Posterior vena cava (tissue), 2 donors: ENCODE measurements at regions not wholly inside any gene's neighbourhood (a gene's known extent, or its start where the extent isn't known, plus 50 kb on each side); places are given as distances from the start of the nearest gene placed in this dataset.
"Not testable (repeated sequence)": the region's sequence is repeated elsewhere in the genome, so short reads cannot be mapped to it uniquely, and the experiment has no call there.

Source experiments
- DNase-seq: peaks from one replicate; pipeline ENCODE4 v3.0.0-alpha.2; 2020; ENCODE audit warnings: low spot score
- intact Hi-C, 2 donors: fragments of 100-400 bp; cut with DNase I; formaldehyde crosslinking; loops; one replicate each; pipeline versions ENCODE4 v1.14.1 to v1.14.2; 2022 to 2023
- donor health status: DM: yes; HTN: yes; CAD: no.
- donor health status: DM: yes; HTN: yes; CAD: no.

DNA sequence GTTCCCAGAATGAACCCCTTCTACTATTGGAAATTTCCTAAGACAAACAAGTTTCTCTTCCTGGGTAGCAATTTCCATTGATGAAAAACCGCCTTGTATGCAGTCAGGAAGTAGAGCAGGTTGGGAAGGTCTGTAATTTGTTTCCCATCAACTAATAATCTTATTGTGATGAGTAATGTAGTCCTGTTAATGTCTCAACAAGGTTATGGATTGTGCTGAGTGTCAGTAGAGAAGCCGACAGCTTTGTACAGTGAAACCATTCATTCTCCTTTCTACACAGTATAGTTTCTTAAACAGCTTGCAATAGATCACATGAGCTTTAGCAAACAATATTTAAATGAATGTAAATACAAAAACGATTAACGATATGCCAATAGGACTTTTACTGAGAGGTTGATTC is 355.4 kb upstream of the WWC1 start:
- intact Hi-C loops = no loop called here
- no peak for DNase-seq

DNA sequence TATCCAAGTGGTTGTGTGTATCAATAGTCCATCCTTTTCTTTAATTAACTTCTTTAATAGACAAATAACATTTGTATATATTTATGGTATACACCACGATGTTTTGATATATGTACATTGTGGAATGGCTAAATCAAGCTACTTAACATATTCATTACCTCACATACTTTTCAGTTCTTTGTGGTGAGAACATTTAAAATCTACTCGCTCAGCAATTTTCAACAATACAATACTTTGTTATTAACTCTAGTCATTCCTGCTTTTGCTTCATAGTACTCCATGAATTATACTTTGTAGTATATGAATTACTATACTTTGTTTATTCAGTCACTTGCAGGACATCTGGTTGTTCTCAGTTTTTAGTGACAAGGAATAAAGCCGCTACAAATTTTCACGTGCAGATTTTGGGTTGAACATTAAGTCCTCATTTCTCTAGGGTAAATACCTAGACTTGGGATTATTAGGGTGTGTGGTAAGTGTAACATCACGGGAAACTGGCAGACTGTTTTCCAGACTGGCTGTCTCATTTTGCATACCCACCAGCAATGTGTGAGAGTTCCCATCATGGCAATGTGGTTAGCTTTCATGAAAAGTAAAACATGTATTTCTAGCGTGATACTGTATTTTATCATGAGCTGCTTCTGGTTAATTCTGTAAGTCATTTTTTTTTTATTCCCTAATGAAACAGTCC is 354.4 kb upstream of the WWC1 start:
- intact Hi-C loops = no loop called here
- DNase-seq = no peak

DNA sequence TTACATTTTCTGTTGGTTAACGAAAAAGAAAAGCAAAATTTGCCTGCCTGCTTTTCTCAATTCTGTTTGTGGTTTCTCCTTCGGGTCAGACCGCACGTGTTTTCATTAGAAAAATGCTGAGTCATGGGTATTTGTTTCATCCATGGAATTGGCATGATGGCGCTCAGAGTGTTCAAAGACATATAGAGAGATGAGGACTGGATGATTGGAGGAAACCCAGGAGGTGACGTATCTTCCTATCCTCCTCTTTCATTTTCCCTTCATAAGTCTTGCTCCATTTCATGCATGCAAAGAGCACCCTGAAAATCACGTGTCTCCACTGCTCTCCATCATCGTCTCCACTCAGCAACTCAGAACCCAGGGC is 353.8 kb upstream of the WWC1 start:
- DNase-seq = no peak
- intact Hi-C loops = no loop called here

DNA sequence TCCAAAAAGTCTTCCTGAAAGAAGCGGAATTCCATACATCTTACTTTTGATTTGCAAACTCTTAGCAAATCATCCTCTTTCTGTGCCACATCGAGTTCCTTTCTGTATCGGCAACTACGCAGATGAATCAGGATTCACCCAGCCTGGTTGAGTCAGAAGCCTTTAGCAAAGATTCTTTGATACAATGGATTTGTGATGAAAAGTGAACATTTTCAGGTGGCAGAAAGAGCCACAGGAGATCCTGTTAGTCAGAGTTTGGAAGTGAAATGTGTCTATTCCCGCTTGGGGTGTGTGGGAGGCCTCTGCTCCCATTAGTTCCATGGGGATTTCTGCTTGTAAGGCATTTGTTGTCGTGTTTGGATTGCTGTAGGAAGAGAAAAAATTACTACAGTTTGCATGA is 351.8 kb upstream of the WWC1 start:
- DNase-seq = no peak
- intact Hi-C loops = no loop called here

DNA sequence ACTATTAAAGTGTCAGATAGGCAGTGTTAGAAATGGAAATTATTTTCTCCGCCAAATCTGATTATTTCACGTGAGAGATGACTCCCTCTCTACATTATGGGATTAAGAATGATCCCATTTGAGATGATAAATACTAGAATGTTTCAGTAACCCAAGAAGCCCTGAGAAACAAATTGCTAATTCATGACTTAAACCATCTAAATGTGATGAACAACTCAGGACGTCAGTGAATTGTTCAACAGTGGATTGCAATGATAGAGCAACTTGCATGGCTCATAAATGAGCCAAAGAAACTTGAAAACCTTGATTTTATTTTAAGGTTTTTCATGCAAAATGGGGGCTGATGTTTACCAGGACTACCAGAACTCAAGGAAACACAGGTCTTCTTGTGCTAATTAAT is 350.5 kb upstream of the WWC1 start:
- DNase-seq = no peak
- intact Hi-C loops = no loop called here

DNA sequence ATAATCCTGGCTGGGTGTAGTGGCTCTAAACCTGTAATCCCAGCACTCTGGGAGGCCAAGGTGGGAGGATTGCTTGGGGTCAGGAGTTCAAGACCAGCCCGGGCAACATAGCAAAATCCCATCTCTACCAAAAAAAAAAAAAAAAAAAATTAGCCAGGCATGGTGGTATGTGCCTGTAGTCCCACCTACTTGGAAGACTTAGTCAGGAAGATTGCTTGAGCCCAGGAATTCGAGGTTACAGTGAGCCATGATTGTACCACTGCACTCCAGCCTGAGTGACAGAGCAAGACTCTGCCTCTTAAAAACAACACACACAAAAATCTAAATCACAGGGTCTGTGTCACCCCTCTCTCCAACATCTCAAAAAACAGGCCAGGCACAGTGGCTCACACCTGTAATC is 349.9 kb upstream of the WWC1 start:
- DNase-seq, intact Hi-C loops: not testable (repeated sequence)

DNA sequence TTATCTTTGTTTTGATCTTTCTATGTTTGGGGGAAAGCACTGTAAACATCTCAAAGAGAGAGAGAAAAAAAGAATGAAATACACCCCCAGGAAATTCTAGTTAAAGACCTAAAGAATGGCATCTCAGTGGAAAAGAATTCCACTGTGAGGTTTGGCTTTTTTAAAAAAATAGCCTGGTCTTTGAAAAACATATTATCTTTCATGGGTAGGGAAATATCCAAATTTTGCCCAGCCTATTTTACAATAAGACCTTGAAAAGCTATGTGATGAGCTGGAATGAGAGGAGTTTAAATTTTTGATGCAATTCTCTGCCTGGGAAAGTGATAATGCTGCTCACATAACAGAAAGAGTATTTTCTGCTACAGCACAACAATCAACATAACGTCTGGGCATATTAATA is 348.1 kb upstream of the WWC1 start:
- intact Hi-C loops = no loop called here
- no peak for DNase-seq

DNA sequence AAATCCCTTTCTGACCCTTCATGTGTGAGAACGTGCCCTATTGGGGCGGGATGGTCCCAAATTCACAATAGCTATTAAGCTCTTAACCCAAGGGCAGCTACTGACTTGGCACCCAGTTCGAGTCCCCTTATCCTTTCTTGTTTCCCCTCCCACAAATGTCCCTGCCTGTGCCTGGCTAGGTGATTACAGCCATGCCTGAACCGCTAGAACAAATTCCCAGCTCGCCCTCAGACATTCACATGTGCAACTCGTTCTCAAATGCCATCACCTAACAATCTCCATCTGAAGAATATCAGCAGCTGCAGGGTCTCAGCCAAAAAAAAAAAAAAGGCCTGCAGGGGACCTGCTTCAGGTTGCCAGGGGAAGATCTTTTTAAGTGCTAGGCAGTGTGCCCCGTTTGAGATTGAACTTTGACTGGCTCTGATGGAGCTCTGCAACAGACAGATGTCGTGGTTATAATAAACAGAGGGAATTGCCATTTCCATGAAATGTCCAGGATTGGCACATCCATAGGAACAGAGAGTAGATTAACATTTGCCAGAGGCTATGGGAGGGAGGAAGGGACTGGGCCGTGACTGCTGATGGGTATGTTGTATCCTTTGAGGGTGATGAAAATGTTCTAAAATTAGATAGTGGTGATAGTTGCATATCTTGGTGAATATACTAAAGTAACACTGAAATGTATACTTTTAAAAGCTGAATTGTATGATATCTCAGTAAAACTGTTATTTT is 347.2 kb upstream of the WWC1 start:
- intact Hi-C loops = no loop called here
- DNase-seq = no peak

DNA sequence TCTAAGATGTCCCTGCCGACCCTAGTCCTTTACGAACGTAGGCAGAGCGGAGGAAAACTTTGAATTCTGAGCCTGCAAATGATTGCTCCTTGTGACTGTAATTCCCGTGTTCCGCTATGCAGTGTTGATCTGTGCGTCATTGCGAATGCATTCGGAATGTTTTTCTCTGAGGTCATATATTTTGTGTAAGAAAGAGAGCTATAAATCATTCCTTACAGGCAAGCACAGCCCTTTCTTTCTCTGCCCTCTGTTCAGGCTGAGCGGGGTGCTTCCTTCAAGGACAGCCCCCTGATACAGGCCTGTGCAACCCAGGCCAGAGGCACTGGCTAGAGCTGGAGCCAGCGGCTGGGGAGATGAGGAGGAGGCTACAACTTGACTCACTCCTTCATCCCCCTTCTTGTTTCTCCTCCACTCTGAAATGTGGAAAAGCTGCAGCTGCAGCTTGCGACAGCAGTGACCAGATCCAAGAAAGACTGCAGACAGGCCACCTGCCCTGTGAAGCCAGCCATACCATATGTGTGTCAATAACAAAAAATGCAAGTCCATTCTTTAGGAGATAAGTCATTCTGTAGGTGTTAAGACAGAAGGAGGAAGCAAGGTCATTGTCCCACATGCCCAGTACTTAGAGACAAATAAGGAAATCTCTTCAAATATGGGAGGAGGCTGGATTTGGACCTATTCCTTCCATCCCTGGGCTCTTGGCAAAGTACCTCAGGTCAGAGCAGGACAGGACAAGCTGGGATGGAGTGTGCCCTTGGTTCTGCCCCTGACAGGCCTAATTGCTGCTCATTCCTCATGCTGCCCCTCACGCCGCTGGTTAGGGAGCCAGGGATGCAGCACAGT is 345.7 kb upstream of the WWC1 start:
- intact Hi-C loops = loop anchor here in 1 of 2 donors (1.0 to 2.0 kb wide), 2 partner anchors 34 to 221 kb away; no protein-coding TSS in a partner anchor
- DNase-seq = no peak

DNA sequence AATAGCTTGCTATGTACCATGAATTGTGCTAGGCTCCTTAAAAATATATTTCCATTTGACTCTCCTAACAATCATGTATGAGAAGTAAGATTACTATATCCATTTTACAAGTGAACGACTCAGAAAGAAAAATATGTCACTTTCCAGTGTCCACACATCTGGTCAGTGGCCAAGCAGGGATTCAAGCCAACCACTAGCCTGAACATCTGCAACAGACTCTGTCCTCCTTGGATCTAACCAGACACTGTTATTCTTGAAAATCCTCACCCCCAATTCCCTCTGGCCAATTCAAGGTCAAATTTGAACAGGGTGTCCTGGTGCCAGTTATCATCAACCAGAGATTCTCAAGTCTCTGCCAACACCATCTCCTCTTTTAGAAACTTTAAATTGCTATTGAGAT is 344.1 kb upstream of the WWC1 start:
- intact Hi-C loops = loop anchor here in 1 of 2 donors (2.0 kb wide), 1 partner anchor 223 kb away; no protein-coding TSS in a partner anchor
- no peak for DNase-seq

DNA sequence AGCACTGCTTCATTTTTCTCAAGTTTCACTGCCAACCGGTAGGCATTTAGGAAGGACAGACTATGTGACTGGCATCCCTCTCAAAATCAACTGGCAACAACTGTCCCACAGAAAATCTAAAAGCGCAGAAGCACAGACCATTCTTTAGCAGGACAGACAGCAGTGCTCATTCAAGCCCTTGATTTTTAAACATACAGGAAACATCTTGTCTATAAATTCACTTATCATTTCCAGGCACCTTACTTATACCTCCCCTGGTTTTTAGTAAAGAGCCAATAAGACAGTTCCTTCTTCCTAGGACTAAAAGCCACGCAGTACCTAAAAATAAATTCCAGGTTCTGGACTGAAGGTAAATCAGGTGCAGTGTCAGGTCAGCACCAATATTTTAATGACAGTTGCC is 343.2 kb upstream of the WWC1 start:
- intact Hi-C loops = no loop called here
- DNase-seq = no peak

DNA sequence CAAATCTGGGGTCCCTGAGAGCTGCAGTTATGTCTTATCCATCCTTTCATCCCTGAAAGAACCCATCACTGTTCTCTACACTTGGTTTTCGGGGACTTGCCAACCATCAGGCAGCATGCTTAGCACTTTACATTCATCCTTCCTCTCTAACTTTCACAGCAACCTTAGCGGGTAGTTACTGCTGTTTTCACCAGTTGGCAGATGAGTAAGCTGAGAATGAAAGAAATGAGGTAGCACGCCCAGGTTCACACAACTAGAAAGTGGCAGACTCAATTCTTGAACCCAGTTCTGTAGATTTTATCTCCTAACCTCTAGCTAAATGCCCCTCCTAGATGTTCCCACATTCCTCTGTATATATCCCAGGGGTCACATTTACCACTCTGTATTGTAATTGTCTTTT is 342.0 kb upstream of the WWC1 start:
- intact Hi-C loops = no loop called here
- no peak for DNase-seq

DNA sequence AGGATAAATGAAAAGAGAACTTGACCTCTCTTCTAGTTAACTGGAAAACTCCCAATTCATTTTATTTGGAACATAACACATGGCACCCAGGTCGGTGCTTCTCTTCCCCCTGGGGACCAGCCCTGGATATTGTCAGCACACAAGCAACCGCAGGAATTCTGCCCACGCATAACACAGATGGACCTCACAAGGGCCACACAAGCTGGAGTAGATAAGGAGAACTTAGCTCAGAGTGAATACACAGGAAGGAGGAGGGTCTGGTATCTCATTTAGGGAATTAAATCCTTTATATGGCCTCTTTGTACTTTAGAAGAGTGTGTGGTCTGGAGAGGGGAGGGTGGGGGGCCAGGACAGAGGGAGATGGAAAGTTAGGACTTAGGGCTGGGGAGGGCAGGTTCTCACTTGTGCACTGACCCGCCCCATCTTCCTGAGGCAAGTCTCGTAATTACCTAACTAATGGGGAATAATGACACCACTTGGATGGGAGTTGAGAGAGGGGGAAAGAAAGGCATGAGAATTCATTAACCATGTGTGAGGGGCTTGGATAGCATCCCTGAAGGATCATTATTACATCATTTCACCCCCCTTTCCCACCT is 341.2 kb upstream of the WWC1 start:
- DNase-seq = no peak
- intact Hi-C loops = no loop called here

DNA sequence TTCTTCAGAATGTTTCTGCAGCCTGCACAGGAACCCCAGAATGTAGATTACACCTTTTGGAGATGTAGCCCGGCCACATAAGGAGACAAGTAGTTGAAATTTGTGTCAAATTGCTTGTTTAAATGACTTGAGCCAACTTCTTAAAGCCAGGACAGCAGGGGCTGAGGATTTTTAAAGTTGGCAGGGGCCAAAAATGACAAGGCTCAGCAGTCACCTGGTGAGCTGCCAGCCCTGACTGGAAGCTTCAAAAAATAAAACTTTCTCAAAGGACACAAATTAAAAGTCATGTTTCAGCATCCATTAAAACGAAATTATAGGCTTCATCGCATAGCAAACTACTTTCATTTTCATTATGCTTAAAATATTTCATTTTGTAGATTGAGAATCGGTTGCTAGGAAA is 340.3 kb upstream of the WWC1 start:
- intact Hi-C loops = no loop called here
- no peak for DNase-seq

DNA sequence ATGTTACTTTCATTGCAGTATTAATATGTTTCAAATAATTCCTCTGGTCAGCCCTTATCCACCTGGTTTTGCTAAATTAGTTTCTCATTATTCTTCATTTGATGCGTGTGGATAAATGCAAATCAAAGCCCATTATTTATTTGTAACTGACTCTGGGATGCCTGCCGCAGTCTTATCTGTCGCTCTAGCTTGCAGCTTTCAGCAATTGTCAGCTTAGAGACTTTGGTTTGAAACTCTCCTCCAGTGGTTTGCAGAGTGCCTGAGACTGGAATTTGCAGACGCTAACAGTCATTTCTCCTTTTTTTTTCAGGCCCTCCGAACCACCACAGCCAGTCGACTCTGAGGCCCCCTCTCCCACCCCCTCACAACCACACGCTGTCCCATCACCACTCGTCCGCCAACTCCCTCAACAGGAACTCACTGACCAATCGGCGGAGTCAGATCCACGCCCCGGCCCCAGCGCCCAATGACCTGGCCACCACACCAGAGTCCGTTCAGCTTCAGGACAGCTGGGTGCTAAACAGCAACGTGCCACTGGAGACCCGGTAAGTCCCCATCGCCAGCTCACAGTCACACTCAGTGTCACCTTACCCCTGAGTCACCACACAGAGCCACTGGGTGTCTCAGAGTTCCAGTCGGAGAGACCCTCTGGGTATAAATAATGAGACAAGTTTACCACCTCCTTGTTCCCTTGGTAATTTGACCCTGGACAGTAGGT is 339.0 kb upstream of the WWC1 start:
- intact Hi-C loops = no loop called here

DNA sequence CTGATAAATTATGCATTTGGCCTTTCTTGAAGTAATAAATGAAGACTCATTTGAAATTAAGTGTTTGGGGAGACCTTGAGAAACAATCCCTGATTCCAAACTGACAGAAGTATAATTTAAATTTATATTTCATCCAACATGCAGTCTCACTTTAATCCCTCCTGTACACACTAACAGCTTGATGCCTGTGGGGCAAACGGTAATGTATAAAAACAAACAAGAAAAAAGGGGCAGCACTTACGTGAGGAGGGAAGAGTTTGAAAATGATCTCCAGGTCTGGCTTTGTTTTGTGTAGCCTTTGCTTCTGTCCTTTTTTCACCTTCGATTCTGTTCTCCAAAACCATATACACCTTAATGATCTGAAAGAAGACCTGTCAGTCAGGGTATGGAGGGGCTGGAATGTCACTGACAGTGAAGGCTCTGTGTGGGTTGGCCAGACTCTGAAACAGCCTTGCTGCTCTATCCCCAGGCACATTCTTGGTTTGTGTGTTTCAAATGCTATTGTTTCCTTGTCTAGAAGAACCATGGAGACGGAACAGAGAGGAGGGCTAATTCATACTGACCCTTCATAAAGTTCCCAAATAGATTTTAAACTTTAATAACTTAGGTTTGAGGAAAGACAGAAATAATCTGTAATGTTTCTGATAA is 338.2 kb upstream of the WWC1 start:
- DNase-seq = no peak
- intact Hi-C loops = no loop called here

More for the DNA sequence above, 339.0 kb upstream of the WWC1 start:
- DNase-seq = no peak

DNA sequence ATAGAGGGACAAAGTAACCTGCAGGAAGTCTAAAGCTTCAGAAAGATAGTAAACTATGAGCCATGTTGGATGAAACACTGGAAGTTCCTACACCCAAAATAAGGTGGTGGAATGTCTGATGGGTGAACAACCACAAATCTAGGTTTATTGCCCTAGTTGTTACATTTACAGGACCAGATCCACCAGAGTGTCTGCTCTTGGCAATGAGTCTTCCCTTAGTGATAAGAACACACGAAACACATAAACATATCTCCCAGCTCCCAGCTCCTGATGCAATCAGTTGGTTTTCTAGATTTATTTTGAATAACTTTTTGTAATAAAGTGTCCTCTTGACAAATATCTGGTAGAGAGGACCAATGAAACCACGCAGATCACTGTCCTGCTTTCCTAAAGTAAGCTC is 329.7 kb upstream of the WWC1 start:
- intact Hi-C loops = no loop called here

DNA sequence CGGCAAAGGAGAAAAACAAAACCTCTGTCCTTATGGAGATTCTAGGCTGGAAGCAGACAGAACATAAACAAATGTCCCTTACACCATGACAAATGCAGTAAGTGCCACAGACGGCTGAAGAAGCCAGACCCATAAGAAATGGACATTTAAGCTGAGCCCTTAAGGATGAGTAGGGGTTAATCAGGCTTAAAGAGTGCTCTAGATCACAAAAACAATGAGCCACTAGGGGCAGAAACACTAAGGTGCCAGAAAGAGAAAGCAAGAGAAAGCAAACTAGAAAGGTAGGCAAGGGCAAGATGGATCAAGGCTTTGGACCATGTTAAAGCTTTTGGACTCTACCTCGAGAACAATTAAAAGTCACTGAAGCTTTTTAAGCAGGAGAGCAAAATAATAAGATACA is 326.9 kb upstream of the WWC1 start:
- no peak for DNase-seq
- intact Hi-C loops = no loop called here

More for the DNA sequence above, 329.7 kb upstream of the WWC1 start:
- no peak for DNase-seq

DNA sequence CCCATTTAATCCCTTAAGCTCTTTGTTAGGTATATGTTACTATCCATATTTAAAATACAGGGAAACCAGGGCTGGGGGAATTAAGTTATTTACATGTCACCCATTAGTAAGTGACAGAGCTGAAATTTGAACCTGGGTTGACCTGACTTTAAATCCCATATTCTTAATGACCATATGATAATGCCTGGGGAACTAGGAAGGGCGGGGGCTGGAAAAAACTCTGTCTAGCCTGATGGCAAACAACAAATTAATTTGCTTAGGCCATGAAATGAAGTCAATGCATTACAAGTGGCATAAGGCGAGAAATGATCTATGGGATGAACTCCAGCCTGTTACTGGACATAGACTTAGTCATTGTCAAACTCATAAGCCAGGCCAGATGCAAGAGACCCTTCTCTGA is 325.7 kb upstream of the WWC1 start:
- intact Hi-C loops = no loop called here
- no peak for DNase-seq
